Mammary epithelial cell (primary cell): ENCODE measurements at regions not wholly inside any gene's neighbourhood (a gene's known extent, or its start where the extent isn't known, plus 50 kb on each side); places are given as distances from the start of the nearest gene placed in this dataset.

ENCODE experiments used
- EZH2 ChIP-seq: IDR thresholded peaks from 2 replicates; pipeline ENCODE4 v1.6.1; 2012; ENCODE audit warnings: low read length, inconsistent platforms, borderline replicate concordance
- TF ChIP-seq, protein P1 (sequence below), 2 donors: IDR thresholded peaks in 1 of 2; conservative IDR thresholded peaks in 1 of 2; 2 replicates each; pipeline ENCODE4 v1.5.1; 2011 to 2012; ENCODE audit warnings: inconsistent platforms in 2 of 2, low read length in 2 of 2, mild to moderate bottlenecking in 2 of 2, control low read depth in 1 of 2, low read depth in 1 of 2; ENCODE audit not compliant: insufficient read depth in 1 of 2; ENCODE audit errors: extremely low read depth in 1 of 2

DNA sequence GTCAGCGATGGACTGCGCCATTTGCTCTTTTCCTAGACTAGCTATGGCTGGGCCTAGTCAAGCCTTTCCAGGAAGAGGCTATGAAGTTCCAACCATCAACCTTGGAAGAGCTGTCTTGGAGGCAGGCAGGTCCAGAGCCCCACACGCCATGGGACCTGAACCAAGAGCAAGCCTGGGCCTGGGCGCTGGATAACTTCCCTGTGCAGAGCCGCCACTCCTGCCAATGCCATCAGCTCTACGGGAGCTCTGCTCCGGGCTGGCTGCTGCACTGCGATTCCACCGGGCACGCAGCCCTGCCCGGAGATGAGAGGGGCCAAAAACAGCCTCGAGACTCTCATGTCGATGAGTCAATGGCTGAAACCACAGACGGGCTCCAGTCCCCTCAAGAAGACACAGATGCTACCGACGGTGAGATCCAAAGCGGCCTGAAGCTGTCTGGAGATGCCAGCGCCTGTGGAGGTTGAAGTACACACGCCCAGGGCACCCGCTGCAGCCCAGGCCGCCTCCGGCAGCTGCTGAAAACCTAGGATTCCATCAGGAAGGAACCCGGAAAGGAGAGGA lies 103.7 kb upstream of the SELENOP start:
- TF ChIP-seq, protein P1, sequence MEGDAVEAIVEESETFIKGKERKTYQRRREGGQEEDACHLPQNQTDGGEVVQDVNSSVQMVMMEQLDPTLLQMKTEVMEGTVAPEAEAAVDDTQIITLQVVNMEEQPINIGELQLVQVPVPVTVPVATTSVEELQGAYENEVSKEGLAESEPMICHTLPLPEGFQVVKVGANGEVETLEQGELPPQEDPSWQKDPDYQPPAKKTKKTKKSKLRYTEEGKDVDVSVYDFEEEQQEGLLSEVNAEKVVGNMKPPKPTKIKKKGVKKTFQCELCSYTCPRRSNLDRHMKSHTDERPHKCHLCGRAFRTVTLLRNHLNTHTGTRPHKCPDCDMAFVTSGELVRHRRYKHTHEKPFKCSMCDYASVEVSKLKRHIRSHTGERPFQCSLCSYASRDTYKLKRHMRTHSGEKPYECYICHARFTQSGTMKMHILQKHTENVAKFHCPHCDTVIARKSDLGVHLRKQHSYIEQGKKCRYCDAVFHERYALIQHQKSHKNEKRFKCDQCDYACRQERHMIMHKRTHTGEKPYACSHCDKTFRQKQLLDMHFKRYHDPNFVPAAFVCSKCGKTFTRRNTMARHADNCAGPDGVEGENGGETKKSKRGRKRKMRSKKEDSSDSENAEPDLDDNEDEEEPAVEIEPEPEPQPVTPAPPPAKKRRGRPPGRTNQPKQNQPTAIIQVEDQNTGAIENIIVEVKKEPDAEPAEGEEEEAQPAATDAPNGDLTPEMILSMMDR (conservative IDR thresholded peaks at IDR 0.05 in 1 of 2, IDR thresholded peaks at IDR 0.05 in 1 of 2; ENCODE audit: extremely low read depth in 1 of 2, insufficient read depth in 1 of 2, low read depth in 1 of 2, low read length in 2 of 2), result no peak
- TF ChIP-seq EZH2, result no peak
